GM19438 (cell line): ENCODE measurements at regions not wholly inside any gene's neighbourhood (a gene's known extent, or its start where the extent isn't known, plus 50 kb on each side); places are given as distances from the start of the nearest gene placed in this dataset.
"Not testable (repeated sequence)": the region's sequence is repeated elsewhere in the genome, so short reads cannot be mapped to it uniquely, and the experiment has no call there.

Experiments used
- ATAC-seq: cut with Tn5 transposase; IDR thresholded peaks from one replicate; pipeline ENCODE4 v1.9.1; 2021; ENCODE audit warnings: low read depth; ENCODE audit not compliant: unreplicated experiment

- no peak for ATAC-seq
These were observed 135.0 kb downstream of the RALA start for GRCh38 chr7:39758234-39758970.

GRCh38 chr7:39761449-39761848 lies 138.1 kb downstream of the RALA start:
- no peak for ATAC-seq

GRCh38 chr7:39762466-39762865 lies 139.1 kb downstream of the RALA start:
- ATAC-seq: not testable (repeated sequence)

- not testable (repeated sequence) for ATAC-seq
These were observed 139.5 kb downstream of the RALA start for GRCh38 chr7:39762881-39763280.

- not testable (repeated sequence) for ATAC-seq
These were observed 142.5 kb downstream of the RALA start for GRCh38 chr7:39765833-39766232.

GRCh38 chr7:39768439-39768838 lies 145.1 kb downstream of the RALA start:
- not testable (repeated sequence) for ATAC-seq

- not testable (repeated sequence) for ATAC-seq
These were observed 151.0 kb downstream of the RALA start for GRCh38 chr7:39774341-39774851.

- not testable (repeated sequence) for ATAC-seq
These were observed 158.2 kb downstream of the RALA start for GRCh38 chr7:39781557-39781956.

- ATAC-seq: not testable (repeated sequence)
These were observed 163.1 kb downstream of the RALA start for GRCh38 chr7:39786440-39786839.

- not testable (repeated sequence) for ATAC-seq
These were observed 159.0 kb upstream of the CDK13 start for GRCh38 chr7:39791035-39791434.

GRCh38 chr7:39791911-39792310 lies 158.1 kb upstream of the CDK13 start:
- ATAC-seq: not testable (repeated sequence)

GRCh38 chr7:39793026-39793425 lies 157.0 kb upstream of the CDK13 start:
- not testable (repeated sequence) for ATAC-seq

- ATAC-seq: not testable (repeated sequence)
These were observed 156.2 kb upstream of the CDK13 start for GRCh38 chr7:39793851-39794250.

GRCh38 chr7:39796947-39797346 lies 153.1 kb upstream of the CDK13 start:
- ATAC-seq: not testable (repeated sequence)

GRCh38 chr7:39798077-39798476 lies 152.0 kb upstream of the CDK13 start:
- ATAC-seq: not testable (repeated sequence)

GRCh38 chr7:39808796-39809481 lies 141.1 kb upstream of the CDK13 start:
- ATAC-seq: no peak

GRCh38 chr7:39810204-39810642 lies 139.8 kb upstream of the CDK13 start:
- no peak for ATAC-seq

- no peak for ATAC-seq
These were observed 139.3 kb upstream of the CDK13 start for GRCh38 chr7:39810710-39811109.

- no peak for ATAC-seq
These were observed 138.9 kb upstream of the CDK13 start for GRCh38 chr7:39811161-39811614.

- no peak for ATAC-seq
These were observed 133.5 kb upstream of the CDK13 start for GRCh38 chr7:39816462-39817060.

GRCh38 chr7:39819514-39819913 lies 130.5 kb upstream of the CDK13 start:
- no peak for ATAC-seq
